A549 (cell line): ENCODE measurements at regions not wholly inside any gene's neighbourhood (a gene's known extent, or its start where the extent isn't known, plus 50 kb on each side); places are given as distances from the start of the nearest gene placed in this dataset.

Experiments used
- ATAC-seq, 2 experiments: fragments of 200-7000 bp in 1 of 2; fragments of >200 bp in 1 of 2; cut with Nextera tagmentation in 1 of 2; cut with Tn5 transposase in 1 of 2; 3 replicates each; pipeline versions ENCODE4 v1.8.0 to v1.9.1; 2018 to 2020; ENCODE audit warnings: mild to moderate bottlenecking in 1 of 2, moderate library complexity in 1 of 2
- CTCF ChIA-PET: fragments of 300-600 bp; sonication (Branson Sonifier 250); formaldehyde crosslinking; extraction: SDS; loops from one replicate; lab custom pipeline; 2021; ENCODE audit warnings: antibody characterized with exemption, inconsistent platforms; lab: Yijun Ruan, JAX
- POLR2A ChIA-PET: fragments of 350-600 bp; formaldehyde crosslinking; extraction: SDS; loops from one replicate; lab custom pipeline; 2021; ENCODE audit warnings: antibody characterized with exemption, inconsistent platforms; lab: Yijun Ruan, JAX
- DNase-seq, 2 experiments: peaks; one replicate each; pipeline versions ENCODE4 v3.0.0 to v3.0.0-alpha.2; 2011 to 2016; ENCODE audit warnings: low read depth in 1 of 2, low spot score in 1 of 2
- FAIRE-seq: peaks from 2 replicates; lab custom pipeline; 2011; peaks lifted over from hg19 to GRCh38; lab: Jason Lieb, UNC
- H3K27ac ChIP-seq, 2 experiments: fragments of >200 bp; sonication (Bioruptor Twin); formaldehyde crosslinking; 3 replicates each; pipeline ENCODE4 v1.5.1; 2016 to 2017
- H3K4me1 ChIP-seq: fragments of >200 bp; sonication (Bioruptor Twin); formaldehyde crosslinking; 3 replicates; pipeline ENCODE4 v1.6.1; 2016
- H3K4me2 ChIP-seq: fragments of >200 bp; sonication (Bioruptor Twin); formaldehyde crosslinking; 3 replicates; pipeline ENCODE4 v1.6.1; 2016
- H3K4me3 ChIP-seq: fragments of >200 bp; sonication (Bioruptor Twin); formaldehyde crosslinking; 3 replicates; pipeline ENCODE4 v1.5.1; 2016
- H3K9me3 ChIP-seq: fragments of >200 bp; sonication (Bioruptor Twin); formaldehyde crosslinking; 3 replicates; pipeline ENCODE4 v1.6.1; 2016
- CBX2 ChIP-seq: fragments of 200-600 bp; sonication (generic); IDR thresholded peaks from 2 replicates; pipeline ENCODE4 v1.6.1; 2016; ENCODE audit warnings: low read depth, mild to moderate bottlenecking, borderline replicate concordance
- CHD4 ChIP-seq: fragments of 200-600 bp; sonication (generic); IDR thresholded peaks from 2 replicates; pipeline ENCODE4 v1.6.1; 2016; ENCODE audit warnings: antibody characterized with exemption, mild to moderate bottlenecking, borderline replicate concordance
- EP300 ChIP-seq, 2 experiments: fragments of >200 bp; sonication (Bioruptor Twin); formaldehyde crosslinking; IDR thresholded peaks; 2 replicates in 1 of 2; 3 replicates in 1 of 2; pipeline ENCODE4 v1.6.1; 2016 to 2017
- ESRRA ChIP-seq: fragments of 150-350 bp; IDR thresholded peaks from 2 replicates; pipeline ENCODE4 v1.6.1; 2014; ENCODE audit warnings: mild to moderate bottlenecking, low read length, borderline replicate concordance
- FOSL2 ChIP-seq, 2 experiments: fragments of 450-650 bp in 1 of 2; fragments of >200 bp in 1 of 2; sonication (Bioruptor Twin) in 1 of 2; formaldehyde crosslinking; IDR thresholded peaks; 2 replicates each; pipeline versions ENCODE4 v1.5.0 to v1.6.1; 2016 to 2020; ENCODE audit warnings: mild to moderate bottlenecking in 1 of 2, moderate library complexity in 1 of 2
- HOXA7 ChIP-seq: fragments of 250-450 bp; sonication (Bioruptor Pico); IDR thresholded peaks from 2 replicates; pipeline ENCODE4 v1.5.0; 2020; ENCODE audit warnings: mild to moderate bottlenecking, moderate library complexity
- KDM1A ChIP-seq: fragments of 200-600 bp; sonication (generic); IDR thresholded peaks from 2 replicates; pipeline ENCODE4 v1.6.1; 2016; ENCODE audit warnings: low read depth, mild to moderate bottlenecking
- MAFK ChIP-seq: fragments of 450-650 bp; IDR thresholded peaks from 2 replicates; pipeline ENCODE4 v1.6.1; 2014; ENCODE audit not compliant: partially characterized antibody
- MAZ ChIP-seq: fragments of 150-350 bp; IDR thresholded peaks from 2 replicates; pipeline ENCODE4 v1.6.1; 2014; ENCODE audit warnings: antibody characterized with exemption, low read depth, low read length, borderline replicate concordance
- NFE2L2 ChIP-seq: fragments of 150-350 bp; conservative IDR thresholded peaks from 2 replicates; pipeline ENCODE4 v1.6.1; 2014; ENCODE audit warnings: low read length
- NPAS2 ChIP-seq: fragments of 250-450 bp; sonication (Bioruptor Pico); IDR thresholded peaks from 2 replicates; pipeline ENCODE4 v1.8.0; 2022; ENCODE audit warnings: mild to moderate bottlenecking, moderate library complexity, borderline replicate concordance
- PHF8 ChIP-seq: fragments of 200-600 bp; sonication (generic); IDR thresholded peaks from 2 replicates; pipeline ENCODE4 v1.6.1; 2016; ENCODE audit warnings: low read depth, mild to moderate bottlenecking, antibody characterized with exemption, moderate library complexity, borderline replicate concordance
- POLR2AphosphoS2 ChIP-seq: conservative IDR thresholded peaks from 2 replicates; pipeline ENCODE4 v1.6.1; 2012; ENCODE audit warnings: low read length, improper control_type of control experiment, inconsistent platforms
- RFX5 ChIP-seq: fragments of 450-650 bp; IDR thresholded peaks from 2 replicates; pipeline ENCODE4 v1.7.1; 2014; ENCODE audit warnings: antibody characterized with exemption, mild to moderate bottlenecking, moderate library complexity
- RNF2 ChIP-seq: fragments of 200-600 bp; sonication (generic); IDR thresholded peaks from 2 replicates; pipeline ENCODE4 v1.6.1; 2016; ENCODE audit warnings: low read depth, mild to moderate bottlenecking, antibody characterized with exemption, moderate library complexity, borderline replicate concordance
- SMC3 ChIP-seq: fragments of >200 bp; sonication (Bioruptor Twin); formaldehyde crosslinking; IDR thresholded peaks from 3 replicates; pipeline ENCODE4 v1.6.1; 2018; ENCODE audit warnings: inconsistent platforms
- ZC3H11A ChIP-seq: fragments of 450-650 bp; IDR thresholded peaks from 2 replicates; pipeline ENCODE4 v1.6.1; 2014; ENCODE audit warnings: antibody characterized with exemption, mild to moderate bottlenecking
- ZSCAN20 ChIP-seq: fragments of 250-450 bp; sonication (Bioruptor Pico); IDR thresholded peaks from 2 replicates; pipeline ENCODE4 v1.8.0; 2022; ENCODE audit warnings: mild to moderate bottlenecking, moderate library complexity
- WGBS: methylation state at CpG from one replicate; pipeline ENCODE4 v1.1.6; 2017; ENCODE audit errors: missing lambda C conversion rate; 5-methylcytosine and 5-hydroxymethylcytosine counted together
- TF ChIP-seq, protein P1 (sequence below): IDR thresholded peaks from 2 replicates; pipeline ENCODE4 v1.6.1; 2012; ENCODE audit warnings: low read depth, borderline replicate concordance
- TF ChIP-seq, protein P2 (sequence below): fragments of >200 bp; sonication (Bioruptor Twin); formaldehyde crosslinking; IDR thresholded peaks from 3 replicates; pipeline ENCODE4 v1.5.1; 2016
- TF ChIP-seq, protein P3 (sequence below): fragments of 250-450 bp; sonication (Bioruptor Pico); IDR thresholded peaks from 2 replicates; pipeline ENCODE4 v1.5.0; 2020; ENCODE audit warnings: low read depth, mild to moderate bottlenecking, moderate library complexity
- TF ChIP-seq, protein P4 (sequence below): fragments of 200-600 bp; sonication (generic); IDR thresholded peaks from 2 replicates; pipeline ENCODE4 v1.6.1; 2016; ENCODE audit warnings: antibody characterized with exemption, mild to moderate bottlenecking, moderate library complexity
- TF ChIP-seq, protein P5 (sequence below): IDR thresholded peaks from 2 replicates; pipeline ENCODE4 v1.6.1; 2012
- TF ChIP-seq, protein P6 (sequence below): fragments of >200 bp; sonication (Bioruptor Twin); formaldehyde crosslinking; IDR thresholded peaks from 3 replicates; pipeline ENCODE4 v1.6.1; 2016

DNA sequence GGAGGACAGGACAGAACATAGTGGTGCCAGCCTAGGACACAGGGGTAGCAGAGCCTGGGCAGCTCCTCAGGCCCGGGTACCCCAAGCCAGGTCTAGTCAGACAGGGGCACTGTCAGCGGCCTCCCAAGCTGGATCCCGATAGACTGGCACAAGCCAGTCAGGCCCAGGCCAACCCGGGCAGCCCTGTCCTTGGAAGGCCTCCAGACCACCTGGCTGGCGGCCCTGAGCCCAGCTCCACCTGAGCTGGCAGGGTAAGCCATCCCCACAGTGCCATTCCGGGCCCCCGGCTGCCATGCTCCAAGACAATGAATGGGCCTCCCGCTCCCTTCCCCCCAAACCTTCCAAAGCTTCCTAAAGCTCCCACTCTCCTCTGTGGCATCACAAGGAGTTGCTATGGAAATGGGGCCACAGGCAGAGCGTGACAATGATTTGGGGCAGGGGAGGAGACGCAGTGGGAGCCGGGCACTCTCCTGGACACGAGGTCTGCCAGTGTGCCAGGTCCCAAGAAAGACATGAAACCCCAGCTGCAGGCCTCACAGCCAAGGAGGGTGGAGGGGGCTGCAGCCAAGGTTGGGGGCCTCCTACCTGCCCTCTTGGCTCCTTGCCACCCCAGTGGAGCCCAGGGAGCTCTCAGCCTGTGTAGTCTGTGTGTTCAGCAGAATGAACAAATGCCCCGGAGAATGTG is 165.6 kb upstream of the LINGO1 start:
- H3K9me3 ChIP-seq, result no peaks in the 10 kb centered on the region
- CTCF ChIA-PET, result interaction anchor here (1.0 to 4.7 kb wide), 8 partner anchors 8 to 691 kb away, joined by 3 to 24 read pairs (median 6); partner anchors contain the start of gene LINGO1
- 70% methylated on average over 9 of the region's 13 CpGs for whole genome bisulfite sequencing
- H3K4me2 ChIP-seq, result no peak overlapping the region
- FAIRE-seq (no peak), ATAC-seq (no peak), DNase-seq (no peak)
- TF ChIP-seq POLR2AphosphoS2, result no peak
- TF ChIP-seq, protein P1, sequence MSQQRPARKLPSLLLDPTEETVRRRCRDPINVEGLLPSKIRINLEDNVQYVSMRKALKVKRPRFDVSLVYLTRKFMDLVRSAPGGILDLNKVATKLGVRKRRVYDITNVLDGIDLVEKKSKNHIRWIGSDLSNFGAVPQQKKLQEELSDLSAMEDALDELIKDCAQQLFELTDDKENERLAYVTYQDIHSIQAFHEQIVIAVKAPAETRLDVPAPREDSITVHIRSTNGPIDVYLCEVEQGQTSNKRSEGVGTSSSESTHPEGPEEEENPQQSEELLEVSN, result no peak
- no peak for TF ChIP-seq HOXA7 (CRISPR knock-in tag)
- TF ChIP-seq, protein P2, sequence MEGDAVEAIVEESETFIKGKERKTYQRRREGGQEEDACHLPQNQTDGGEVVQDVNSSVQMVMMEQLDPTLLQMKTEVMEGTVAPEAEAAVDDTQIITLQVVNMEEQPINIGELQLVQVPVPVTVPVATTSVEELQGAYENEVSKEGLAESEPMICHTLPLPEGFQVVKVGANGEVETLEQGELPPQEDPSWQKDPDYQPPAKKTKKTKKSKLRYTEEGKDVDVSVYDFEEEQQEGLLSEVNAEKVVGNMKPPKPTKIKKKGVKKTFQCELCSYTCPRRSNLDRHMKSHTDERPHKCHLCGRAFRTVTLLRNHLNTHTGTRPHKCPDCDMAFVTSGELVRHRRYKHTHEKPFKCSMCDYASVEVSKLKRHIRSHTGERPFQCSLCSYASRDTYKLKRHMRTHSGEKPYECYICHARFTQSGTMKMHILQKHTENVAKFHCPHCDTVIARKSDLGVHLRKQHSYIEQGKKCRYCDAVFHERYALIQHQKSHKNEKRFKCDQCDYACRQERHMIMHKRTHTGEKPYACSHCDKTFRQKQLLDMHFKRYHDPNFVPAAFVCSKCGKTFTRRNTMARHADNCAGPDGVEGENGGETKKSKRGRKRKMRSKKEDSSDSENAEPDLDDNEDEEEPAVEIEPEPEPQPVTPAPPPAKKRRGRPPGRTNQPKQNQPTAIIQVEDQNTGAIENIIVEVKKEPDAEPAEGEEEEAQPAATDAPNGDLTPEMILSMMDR, result no peak
- TF ChIP-seq, protein P3, sequence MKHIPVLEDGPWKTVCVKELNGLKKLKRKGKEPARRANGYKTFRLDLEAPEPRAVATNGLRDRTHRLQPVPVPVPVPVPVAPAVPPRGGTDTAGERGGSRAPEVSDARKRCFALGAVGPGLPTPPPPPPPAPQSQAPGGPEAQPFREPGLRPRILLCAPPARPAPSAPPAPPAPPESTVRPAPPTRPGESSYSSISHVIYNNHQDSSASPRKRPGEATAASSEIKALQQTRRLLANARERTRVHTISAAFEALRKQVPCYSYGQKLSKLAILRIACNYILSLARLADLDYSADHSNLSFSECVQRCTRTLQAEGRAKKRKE (CRISPR knock-in tag), result no peak
- no peak for TF ChIP-seq MAFK
- TF ChIP-seq FOSL2 (IDR thresholded peaks at IDR 0.05), result no peak
- no peak for TF ChIP-seq FOSL2 (CRISPR knock-in tag; IDR thresholded peaks at IDR 0.05)
- TF ChIP-seq ESRRA, result no peak
- TF ChIP-seq SMC3, result no peak
- no peak for TF ChIP-seq ZC3H11A
- TF ChIP-seq, protein P4, sequence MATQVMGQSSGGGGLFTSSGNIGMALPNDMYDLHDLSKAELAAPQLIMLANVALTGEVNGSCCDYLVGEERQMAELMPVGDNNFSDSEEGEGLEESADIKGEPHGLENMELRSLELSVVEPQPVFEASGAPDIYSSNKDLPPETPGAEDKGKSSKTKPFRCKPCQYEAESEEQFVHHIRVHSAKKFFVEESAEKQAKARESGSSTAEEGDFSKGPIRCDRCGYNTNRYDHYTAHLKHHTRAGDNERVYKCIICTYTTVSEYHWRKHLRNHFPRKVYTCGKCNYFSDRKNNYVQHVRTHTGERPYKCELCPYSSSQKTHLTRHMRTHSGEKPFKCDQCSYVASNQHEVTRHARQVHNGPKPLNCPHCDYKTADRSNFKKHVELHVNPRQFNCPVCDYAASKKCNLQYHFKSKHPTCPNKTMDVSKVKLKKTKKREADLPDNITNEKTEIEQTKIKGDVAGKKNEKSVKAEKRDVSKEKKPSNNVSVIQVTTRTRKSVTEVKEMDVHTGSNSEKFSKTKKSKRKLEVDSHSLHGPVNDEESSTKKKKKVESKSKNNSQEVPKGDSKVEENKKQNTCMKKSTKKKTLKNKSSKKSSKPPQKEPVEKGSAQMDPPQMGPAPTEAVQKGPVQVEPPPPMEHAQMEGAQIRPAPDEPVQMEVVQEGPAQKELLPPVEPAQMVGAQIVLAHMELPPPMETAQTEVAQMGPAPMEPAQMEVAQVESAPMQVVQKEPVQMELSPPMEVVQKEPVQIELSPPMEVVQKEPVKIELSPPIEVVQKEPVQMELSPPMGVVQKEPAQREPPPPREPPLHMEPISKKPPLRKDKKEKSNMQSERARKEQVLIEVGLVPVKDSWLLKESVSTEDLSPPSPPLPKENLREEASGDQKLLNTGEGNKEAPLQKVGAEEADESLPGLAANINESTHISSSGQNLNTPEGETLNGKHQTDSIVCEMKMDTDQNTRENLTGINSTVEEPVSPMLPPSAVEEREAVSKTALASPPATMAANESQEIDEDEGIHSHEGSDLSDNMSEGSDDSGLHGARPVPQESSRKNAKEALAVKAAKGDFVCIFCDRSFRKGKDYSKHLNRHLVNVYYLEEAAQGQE, result no peak
- TF ChIP-seq MAZ, result no peak
- TF ChIP-seq ZSCAN20 (CRISPR knock-in tag), result no peak
- TF ChIP-seq NPAS2 (CRISPR knock-in tag), result no peak
- no peak for TF ChIP-seq NFE2L2
- no peak overlapping the region for H3K4me3 ChIP-seq
- H3K4me1 ChIP-seq, result no peaks in the 10 kb centered on the region
- no peak overlapping the region for H3K27ac ChIP-seq
- POLR2A ChIA-PET, result no interaction called here

DNA sequence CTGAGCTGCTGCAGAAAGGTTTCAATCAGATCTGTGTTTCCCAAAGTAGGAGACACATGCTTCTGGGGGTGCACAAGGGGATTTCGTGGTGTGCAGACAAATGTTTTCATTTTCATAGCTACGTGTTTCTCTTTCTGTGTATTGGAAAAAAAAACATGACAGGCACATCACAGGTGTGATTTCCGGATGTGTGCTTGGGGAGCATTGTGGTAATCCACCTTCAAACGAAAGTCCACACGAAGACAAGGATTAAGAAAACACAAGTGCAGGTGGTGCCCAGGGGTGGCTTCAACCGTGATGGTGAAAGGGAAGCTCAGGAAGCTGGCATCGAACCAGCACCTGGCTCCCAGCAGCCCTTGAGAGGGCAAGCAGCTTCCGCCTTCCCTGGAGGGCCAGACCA is 164.6 kb upstream of the LINGO1 start:
- CTCF ChIA-PET, result interaction anchor here (1.5 to 4.7 kb wide), 4 partner anchors 13 to 164 kb away, joined by 3 to 24 read pairs (median 22); partner anchors contain the start of gene LINGO1
- no peak overlapping the region for H3K4me2 ChIP-seq
- H3K4me3 ChIP-seq, result no peak overlapping the region
- FAIRE-seq (no peak), ATAC-seq (no peak), DNase-seq (no peak)
- POLR2A ChIA-PET, result no interaction called here
- H3K27ac ChIP-seq, result no peak overlapping the region
- 44% methylated on average over 8 of the region's 8 CpGs for WGBS
- TF ChIP-seq, protein P5, sequence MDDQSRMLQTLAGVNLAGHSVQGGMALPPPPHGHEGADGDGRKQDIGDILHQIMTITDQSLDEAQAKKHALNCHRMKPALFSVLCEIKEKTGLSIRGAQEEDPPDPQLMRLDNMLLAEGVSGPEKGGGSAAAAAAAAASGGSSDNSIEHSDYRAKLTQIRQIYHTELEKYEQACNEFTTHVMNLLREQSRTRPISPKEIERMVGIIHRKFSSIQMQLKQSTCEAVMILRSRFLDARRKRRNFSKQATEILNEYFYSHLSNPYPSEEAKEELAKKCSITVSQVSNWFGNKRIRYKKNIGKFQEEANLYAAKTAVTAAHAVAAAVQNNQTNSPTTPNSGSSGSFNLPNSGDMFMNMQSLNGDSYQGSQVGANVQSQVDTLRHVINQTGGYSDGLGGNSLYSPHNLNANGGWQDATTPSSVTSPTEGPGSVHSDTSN, result no peak
- TF ChIP-seq ZC3H11A (no peak), CBX2 (no peak), PHF8 (no peak), KDM1A (no peak), CHD4 (no peak), RNF2 (no peak), FOSL2 (IDR thresholded peaks at IDR 0.05) (no peak), FOSL2 (CRISPR knock-in tag; IDR thresholded peaks at IDR 0.05) (no peak), RFX5 (no peak), EP300 (IDR thresholded peaks at IDR 0.05) (no peak)
- TF ChIP-seq, protein P6, sequence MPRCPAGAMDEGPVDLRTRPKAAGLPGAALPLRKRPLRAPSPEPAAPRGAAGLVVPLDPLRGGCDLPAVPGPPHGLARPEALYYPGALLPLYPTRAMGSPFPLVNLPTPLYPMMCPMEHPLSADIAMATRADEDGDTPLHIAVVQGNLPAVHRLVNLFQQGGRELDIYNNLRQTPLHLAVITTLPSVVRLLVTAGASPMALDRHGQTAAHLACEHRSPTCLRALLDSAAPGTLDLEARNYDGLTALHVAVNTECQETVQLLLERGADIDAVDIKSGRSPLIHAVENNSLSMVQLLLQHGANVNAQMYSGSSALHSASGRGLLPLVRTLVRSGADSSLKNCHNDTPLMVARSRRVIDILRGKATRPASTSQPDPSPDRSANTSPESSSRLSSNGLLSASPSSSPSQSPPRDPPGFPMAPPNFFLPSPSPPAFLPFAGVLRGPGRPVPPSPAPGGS, result no peak
- H3K9me3 ChIP-seq, result no peaks in the 10 kb centered on the region
- H3K4me1 ChIP-seq, result no peaks in the 10 kb centered on the region
